ENCODE measurements at regions not wholly inside any gene's neighbourhood (a gene's known extent, or its start where the extent isn't known, plus 50 kb on each side); places are given as distances from the start of the nearest gene placed in this dataset.

DNA sequence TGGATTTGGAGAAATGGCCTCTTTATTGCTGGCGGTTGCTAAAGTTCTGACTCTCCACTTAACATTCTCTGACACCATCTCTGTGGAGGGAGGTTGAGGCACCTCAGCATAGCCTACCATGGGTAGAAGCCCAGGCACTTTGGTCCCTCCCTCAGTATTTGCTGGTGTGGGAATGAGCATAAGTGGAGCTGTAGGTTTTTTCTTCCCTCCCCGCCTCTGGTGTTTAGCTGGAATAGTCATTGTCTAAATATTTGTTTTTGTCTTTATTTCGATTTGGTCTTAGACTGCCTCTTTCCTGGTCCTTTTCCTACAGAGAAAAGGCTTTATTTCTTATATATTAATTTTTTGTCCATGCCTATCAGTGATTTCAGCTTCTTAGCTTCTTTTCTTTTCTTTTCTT lies 203.4 kb upstream of the AGR3 start:
- H3K9ac ChIP-seq (ENCODE audit: insufficient read depth, low read length), result no peak overlapping the region
- H3K4me3 ChIP-seq (replicated peaks in 1 of 4; ENCODE audit: control extremely low read depth in 1 of 4, insufficient read depth in 1 of 4, low read depth in 3 of 4, low read length in 4 of 4), result no peak overlapping the region
- H3K27ac ChIP-seq (ENCODE audit: insufficient read depth, low read length), result no peak overlapping the region
- DNase-seq (ENCODE audit: low read depth in 2 of 2), result no peak
- no peaks in the 10 kb centered on the region for H3K9me3 ChIP-seq (ENCODE audit: control insufficient read depth, insufficient read depth, low read depth, low read length)
- no peaks in the 10 kb centered on the region for H4K20me1 ChIP-seq (ENCODE audit: control insufficient read depth, extremely low read depth, insufficient read depth, low read length)
- H3K4me1 ChIP-seq (ENCODE audit: control insufficient read depth, extremely low read depth, insufficient read depth, low read length), result no peaks in the 10 kb centered on the region
- no peaks in the 10 kb centered on the region for H3K27me3 ChIP-seq (ENCODE audit: control insufficient read depth, insufficient read depth, low read length)
- H2AFZ ChIP-seq (ENCODE audit: low read length), result no peak overlapping the region
- TF ChIP-seq, protein P1, sequence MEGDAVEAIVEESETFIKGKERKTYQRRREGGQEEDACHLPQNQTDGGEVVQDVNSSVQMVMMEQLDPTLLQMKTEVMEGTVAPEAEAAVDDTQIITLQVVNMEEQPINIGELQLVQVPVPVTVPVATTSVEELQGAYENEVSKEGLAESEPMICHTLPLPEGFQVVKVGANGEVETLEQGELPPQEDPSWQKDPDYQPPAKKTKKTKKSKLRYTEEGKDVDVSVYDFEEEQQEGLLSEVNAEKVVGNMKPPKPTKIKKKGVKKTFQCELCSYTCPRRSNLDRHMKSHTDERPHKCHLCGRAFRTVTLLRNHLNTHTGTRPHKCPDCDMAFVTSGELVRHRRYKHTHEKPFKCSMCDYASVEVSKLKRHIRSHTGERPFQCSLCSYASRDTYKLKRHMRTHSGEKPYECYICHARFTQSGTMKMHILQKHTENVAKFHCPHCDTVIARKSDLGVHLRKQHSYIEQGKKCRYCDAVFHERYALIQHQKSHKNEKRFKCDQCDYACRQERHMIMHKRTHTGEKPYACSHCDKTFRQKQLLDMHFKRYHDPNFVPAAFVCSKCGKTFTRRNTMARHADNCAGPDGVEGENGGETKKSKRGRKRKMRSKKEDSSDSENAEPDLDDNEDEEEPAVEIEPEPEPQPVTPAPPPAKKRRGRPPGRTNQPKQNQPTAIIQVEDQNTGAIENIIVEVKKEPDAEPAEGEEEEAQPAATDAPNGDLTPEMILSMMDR (conservative IDR thresholded peaks at IDR 0.05 in 1 of 2, IDR thresholded peaks at IDR 0.05 in 1 of 2; ENCODE audit: low read depth in 1 of 2, low read length in 2 of 2), result no peak
- no peak for TF ChIP-seq EZH2 (IDR thresholded peaks at IDR 0.05; ENCODE audit: low read length, missing control alignments)
- H3K4me2 ChIP-seq (ENCODE audit: extremely low read depth, insufficient read depth, low read length), result no peak overlapping the region
- H3K36me3 ChIP-seq (ENCODE audit: control insufficient read depth, insufficient read depth, low read length), result no peaks in the 10 kb centered on the region
- H3K79me2 ChIP-seq (ENCODE audit: control insufficient read depth, insufficient read depth, low read length), result no peaks in the 10 kb centered on the region

- H3K4me2 ChIP-seq (ENCODE audit: extremely low read depth, insufficient read depth, low read length), result no peak overlapping the region
- H2AFZ ChIP-seq (ENCODE audit: low read length), result no peak overlapping the region
- no peak overlapping the region for H3K9ac ChIP-seq (ENCODE audit: insufficient read depth, low read length)
- H3K4me1 ChIP-seq (ENCODE audit: control insufficient read depth, extremely low read depth, insufficient read depth, low read length), result no peaks in the 10 kb centered on the region
- H3K9me3 ChIP-seq (ENCODE audit: control insufficient read depth, insufficient read depth, low read depth, low read length), result no peaks in the 10 kb centered on the region
- TF ChIP-seq, protein P1 (conservative IDR thresholded peaks at IDR 0.05 in 1 of 2, IDR thresholded peaks at IDR 0.05 in 1 of 2; ENCODE audit: low read depth in 1 of 2, low read length in 2 of 2), result no peak
- TF ChIP-seq EZH2 (IDR thresholded peaks at IDR 0.05; ENCODE audit: low read length, missing control alignments), result no peak
- no peak for DNase-seq (ENCODE audit: low read depth in 2 of 2)
- H3K36me3 ChIP-seq (ENCODE audit: control insufficient read depth, insufficient read depth, low read length), result no peaks in the 10 kb centered on the region
- no peak overlapping the region for H3K4me3 ChIP-seq (replicated peaks in 1 of 4; ENCODE audit: control extremely low read depth in 1 of 4, insufficient read depth in 1 of 4, low read depth in 3 of 4, low read length in 4 of 4)
- H3K27me3 ChIP-seq (ENCODE audit: control insufficient read depth, insufficient read depth, low read length), result no peaks in the 10 kb centered on the region
- no peaks in the 10 kb centered on the region for H3K79me2 ChIP-seq (ENCODE audit: control insufficient read depth, insufficient read depth, low read length)
- no peaks in the 10 kb centered on the region for H4K20me1 ChIP-seq (ENCODE audit: control insufficient read depth, extremely low read depth, insufficient read depth, low read length)
- H3K27ac ChIP-seq (ENCODE audit: insufficient read depth, low read length), result no peak overlapping the region
Observed at GRCh38 chr7:17086403-17086802, 204.6 kb upstream of the AGR3 start.

DNA sequence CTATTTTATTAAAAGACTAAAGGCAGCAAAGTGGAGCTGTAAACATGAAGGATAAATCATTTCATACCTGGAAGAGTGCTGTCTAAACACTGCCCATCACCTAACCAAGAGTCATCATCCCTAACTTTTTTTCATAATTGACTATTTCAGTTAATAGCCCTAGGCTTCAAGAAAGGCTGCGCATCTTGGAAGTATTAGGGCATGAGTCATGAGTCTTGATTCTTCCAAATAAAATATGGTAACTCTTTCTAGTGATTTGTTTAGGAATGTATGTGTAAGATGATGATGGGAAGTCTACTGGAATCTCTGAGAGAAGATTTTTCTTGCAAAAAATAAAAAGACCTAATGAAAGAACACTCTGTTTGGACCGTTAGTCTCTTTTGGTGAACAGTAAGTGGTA lies 207.7 kb upstream of the AHR start:
- Histone ChIP-seq H3K4me3 (replicated peaks in 1 of 4; ENCODE audit: control extremely low read depth in 1 of 4, insufficient read depth in 1 of 4, low read depth in 3 of 4, low read length in 4 of 4) (no peak overlapping the region), H3K36me3 (ENCODE audit: control insufficient read depth, insufficient read depth, low read length) (no peaks in the 10 kb centered on the region), H3K9me3 (ENCODE audit: control insufficient read depth, insufficient read depth, low read depth, low read length) (no peaks in the 10 kb centered on the region), H3K4me2 (ENCODE audit: extremely low read depth, insufficient read depth, low read length) (no peak overlapping the region), H3K4me1 (ENCODE audit: control insufficient read depth, extremely low read depth, insufficient read depth, low read length) (no peaks in the 10 kb centered on the region), H3K27ac (ENCODE audit: insufficient read depth, low read length) (no peak overlapping the region), H4K20me1 (ENCODE audit: control insufficient read depth, extremely low read depth, insufficient read depth, low read length) (no peaks in the 10 kb centered on the region), H3K9ac (ENCODE audit: insufficient read depth, low read length) (no peak overlapping the region), H3K79me2 (ENCODE audit: control insufficient read depth, insufficient read depth, low read length) (no peaks in the 10 kb centered on the region), H3K27me3 (ENCODE audit: control insufficient read depth, insufficient read depth, low read length) (no peaks in the 10 kb centered on the region), H2AFZ (ENCODE audit: low read length) (no peak overlapping the region)
- TF ChIP-seq, protein P1 (conservative IDR thresholded peaks at IDR 0.05 in 1 of 2, IDR thresholded peaks at IDR 0.05 in 1 of 2; ENCODE audit: low read depth in 1 of 2, low read length in 2 of 2), result no peak
- TF ChIP-seq EZH2 (IDR thresholded peaks at IDR 0.05; ENCODE audit: low read length, missing control alignments), result no peak
- DNase-seq (ENCODE audit: low read depth in 2 of 2), result peak; percentile 67 to 90

All from fibroblast of lung (primary cell).